GM23338 (cell line): ENCODE measurements at regions not wholly inside any gene's neighbourhood (a gene's known extent, or its start where the extent isn't known, plus 50 kb on each side); places are given as distances from the start of the nearest gene placed in this dataset.

Experiments
- ATAC-seq: fragments of 200-7000 bp; cut with Tn5 transposase; 3 replicates; pipeline ENCODE4 v1.9.1; 2020
- DNase-seq: peaks from one replicate; pipeline ENCODE4 v3.0.0-alpha.2; 2015; ENCODE audit warnings: low spot score
- H2AFZ ChIP-seq: fragments of 200-600 bp; sonication (generic); 2 replicates; pipeline ENCODE4 v1.8.0; 2016; ENCODE audit warnings: antibody characterized with exemption, mild to moderate bottlenecking, moderate library complexity
- H3F3A ChIP-seq: fragments of 200-600 bp; sonication (generic); replicated peaks from 2 replicates; pipeline ENCODE4 v1.8.0; 2017; ENCODE audit warnings: antibody characterized with exemption, mixed run types, low read depth
- H3K27ac ChIP-seq: fragments of 200-600 bp; sonication (generic); 2 replicates; pipeline ENCODE4 v1.6.1; 2016; ENCODE audit warnings: low read depth
- H3K27me3 ChIP-seq: fragments of 200-600 bp; sonication (generic); 2 replicates; pipeline ENCODE4 v1.8.0; 2016; ENCODE audit warnings: mild to moderate bottlenecking, mixed run types, moderate library complexity; ENCODE audit not compliant: insufficient read depth
- H3K36me3 ChIP-seq: fragments of 200-600 bp; sonication (generic); 2 replicates; pipeline ENCODE4 v1.8.0; 2016; ENCODE audit warnings: mild to moderate bottlenecking; ENCODE audit not compliant: insufficient read depth
- H3K4me1 ChIP-seq: fragments of 200-600 bp; sonication (generic); 2 replicates; pipeline ENCODE4 v1.8.0; 2016; ENCODE audit warnings: mild to moderate bottlenecking, moderate library complexity; ENCODE audit not compliant: insufficient read depth
- H3K4me2 ChIP-seq: fragments of 200-600 bp; sonication (generic); 2 replicates; pipeline ENCODE4 v1.7.1; 2017; ENCODE audit warnings: mixed run types
- H3K4me3 ChIP-seq: fragments of 200-600 bp; sonication (generic); 2 replicates; pipeline ENCODE4 v1.6.1; 2016; ENCODE audit warnings: mixed run types
- H3K79me2 ChIP-seq: fragments of 200-600 bp; sonication (generic); replicated peaks from 2 replicates; pipeline ENCODE4 v1.8.0; 2017; ENCODE audit warnings: mild to moderate bottlenecking; ENCODE audit not compliant: insufficient read depth
- H3K9me2 ChIP-seq: fragments of 200-600 bp; sonication (generic); 2 replicates; pipeline ENCODE4 v1.8.0; 2017; ENCODE audit not compliant: insufficient read depth
- H4K20me1 ChIP-seq: fragments of 200-600 bp; sonication (generic); replicated peaks from 2 replicates; pipeline ENCODE4 v1.8.0; 2017; ENCODE audit warnings: mild to moderate bottlenecking; ENCODE audit not compliant: insufficient read depth
- H3K27ac Mint-ChIP-seq: 2 replicates; pipeline ENCODE4 v1.8.0; 2020; ENCODE audit warnings: inconsistent platforms, mild to moderate bottlenecking, moderate library complexity, mixed read lengths
- H3K27me3 Mint-ChIP-seq: 3 replicates; pipeline ENCODE4 v1.8.0; 2022; ENCODE audit warnings: low read depth, mild to moderate bottlenecking, moderate library complexity, mixed read lengths, inconsistent platforms; ENCODE audit not compliant: insufficient read depth, poor library complexity
- H3K36me3 Mint-ChIP-seq: 3 replicates; pipeline ENCODE4 v1.8.0; 2021; ENCODE audit warnings: low read depth, mild to moderate bottlenecking, inconsistent platforms, moderate library complexity, mixed read lengths
- H3K4me1 Mint-ChIP-seq: 3 replicates; pipeline ENCODE4 v1.8.0; 2020; ENCODE audit warnings: mild to moderate bottlenecking, inconsistent platforms, mixed read lengths
- H3K4me3 Mint-ChIP-seq: 3 replicates; pipeline ENCODE4 v1.8.0; 2021; ENCODE audit warnings: moderate library complexity, mild to moderate bottlenecking, inconsistent platforms, mixed read lengths
- H3K9me3 Mint-ChIP-seq: 3 replicates; pipeline ENCODE4 v1.8.0; 2020; ENCODE audit warnings: moderate library complexity, mild to moderate bottlenecking, inconsistent platforms, mixed read lengths
- CREB1 ChIP-seq: fragments of 250-450 bp; sonication (Bioruptor Pico); IDR thresholded peaks from 2 replicates; pipeline ENCODE4 v1.5.0; 2020; ENCODE audit warnings: low read depth, mild to moderate bottlenecking, moderate library complexity
- CTCF ChIP-seq, 2 experiments: fragments of 200-600 bp in 1 of 2; sonication (generic) in 1 of 2; conservative IDR thresholded peaks; 2 replicates each; pipeline versions ENCODE4 v1.5.1 to v1.6.1; 2016 to 2017; ENCODE audit warnings: antibody characterized with exemption in 2 of 2, low read depth in 2 of 2, mild to moderate bottlenecking in 2 of 2, moderate library complexity in 1 of 2
- ETS1 ChIP-seq: IDR thresholded peaks from 2 replicates; pipeline ENCODE4 v1.6.1; 2016; ENCODE audit warnings: antibody characterized with exemption
- EZH2 ChIP-seq: fragments of 200-600 bp; sonication (generic); IDR thresholded peaks from one replicate; pipeline ENCODE4 v1.8.0; 2017; ENCODE audit warnings: antibody characterized with exemption, mild to moderate bottlenecking, low read depth; ENCODE audit not compliant: unreplicated experiment
- EZH2phosphoT487 ChIP-seq: fragments of 200-600 bp; sonication (generic); IDR thresholded peaks from one replicate; pipeline ENCODE4 v1.8.1; 2018; ENCODE audit warnings: antibody characterized with exemption; ENCODE audit not compliant: unreplicated experiment
- JUNB ChIP-seq: IDR thresholded peaks from one replicate; pipeline ENCODE4 v1.6.1; 2016; ENCODE audit warnings: antibody characterized with exemption; ENCODE audit not compliant: unreplicated experiment
- NANOG ChIP-seq: IDR thresholded peaks from 2 replicates; pipeline ENCODE4 v1.6.1; 2016; ENCODE audit warnings: antibody characterized with exemption, borderline replicate concordance
- POLR2AphosphoS5 ChIP-seq: IDR thresholded peaks from 2 replicates; pipeline ENCODE4 v1.6.1; 2016; ENCODE audit warnings: antibody characterized with exemption, low read depth
- REST ChIP-seq: IDR thresholded peaks from one replicate; pipeline ENCODE4 v1.6.1; 2018; ENCODE audit warnings: antibody characterized with exemption; ENCODE audit not compliant: unreplicated experiment
- STAT1 ChIP-seq: IDR thresholded peaks from one replicate; pipeline ENCODE4 v1.6.1; 2016; ENCODE audit warnings: antibody characterized with exemption; ENCODE audit not compliant: unreplicated experiment
- ZNF114 ChIP-seq: fragments of 250-450 bp; sonication (Bioruptor Pico); IDR thresholded peaks from 2 replicates; pipeline ENCODE4 v1.5.0; 2020; ENCODE audit warnings: mild to moderate bottlenecking, moderate library complexity
- ZNF331 ChIP-seq: fragments of 250-450 bp; sonication (Bioruptor Pico); IDR thresholded peaks from 2 replicates; pipeline ENCODE4 v1.5.0; 2020; ENCODE audit warnings: low read depth, mild to moderate bottlenecking, moderate library complexity
- ZNF462 ChIP-seq: fragments of 250-450 bp; sonication (Bioruptor Pico); IDR thresholded peaks from 2 replicates; pipeline ENCODE4 v1.5.0; 2020; ENCODE audit warnings: mild to moderate bottlenecking, moderate library complexity

- Histone ChIP-seq H3K27me3 (no peaks in the 10 kb centered on the region), H3K4me3 (no peak overlapping the region), H2AFZ (no peak overlapping the region), H3K27ac (no peak overlapping the region), H3K36me3 (no peaks in the 10 kb centered on the region), H3F3A (no peaks in the 10 kb centered on the region), H3K4me1 (no peaks in the 10 kb centered on the region), H3K79me2 (no peaks in the 10 kb centered on the region), H3K4me2 (no peak overlapping the region), H3K9me2 (no peaks in the 10 kb centered on the region), H4K20me1 (no peaks in the 10 kb centered on the region)
- DNase-seq = no peak
- H3K9me3 Mint-ChIP-seq = peaks cover 2% of the 10 kb centered on the region; the same call in 2 of the 3 replicates
- peak; percentile 36; the same call in 2 of the 3 replicates for ATAC-seq
- 0 out of 3 replicates have a peak, but pooled peaks cover 2% of the 10 kb centered on the region for H3K36me3 Mint-ChIP-seq
- no peak overlapping the region for H3K4me3 Mint-ChIP-seq
- peaks cover 8% of the 10 kb centered on the region for H3K4me1 Mint-ChIP-seq
- no peak overlapping the region for H3K27ac Mint-ChIP-seq
- H3K27me3 Mint-ChIP-seq = no peaks in the 10 kb centered on the region
- TF ChIP-seq NANOG = no peak
- no peak for TF ChIP-seq EZH2phosphoT487
- TF ChIP-seq ZNF114 (CRISPR knock-in tag) = no peak
- no peak for TF ChIP-seq REST
- TF ChIP-seq ZNF331 = no peak
- no peak for TF ChIP-seq STAT1
- no peak for TF ChIP-seq EZH2
- TF ChIP-seq CREB1 (CRISPR knock-in tag) = no peak
- no peak for TF ChIP-seq ETS1
- no peak for TF ChIP-seq CTCF (conservative IDR thresholded peaks at IDR 0.05; ENCODE audit: low read depth in 2 of 2)
- no peak for TF ChIP-seq ZNF462 (CRISPR knock-in tag)
- no peak for TF ChIP-seq POLR2AphosphoS5
- TF ChIP-seq JUNB = no peak
Measured at GRCh38 chr2:9087121-9087681, 83.7 kb upstream of the MBOAT2 start.
